Neural crest cell (in vitro differentiated cells): ENCODE measurements at regions not wholly inside any gene's neighbourhood (a gene's known extent, or its start where the extent isn't known, plus 50 kb on each side); places are given as distances from the start of the nearest gene placed in this dataset.

Source experiments
- DNase-seq: peaks from one replicate; pipeline ENCODE4 v3.0.0; 2021; ENCODE audit warnings: low read depth, mixed read lengths, low spot score
- H3K27ac Mint-ChIP-seq: one replicate; pipeline ENCODE4 v1.8.0; 2021; ENCODE audit warnings: mild to moderate bottlenecking, mixed read lengths; ENCODE audit not compliant: unreplicated experiment
- H3K27me3 Mint-ChIP-seq: 2 replicates; pipeline ENCODE4 v1.8.0; 2021; ENCODE audit warnings: low read depth, mild to moderate bottlenecking, mixed read lengths
- H3K36me3 Mint-ChIP-seq: 2 replicates; pipeline ENCODE4 v1.8.0; 2021; ENCODE audit warnings: low read depth, mild to moderate bottlenecking, mixed read lengths
- H3K4me1 Mint-ChIP-seq: 2 replicates; pipeline ENCODE4 v1.8.0; 2021; ENCODE audit warnings: mixed read lengths
- H3K4me3 Mint-ChIP-seq: one replicate; pipeline ENCODE4 v1.8.0; 2021; ENCODE audit warnings: mild to moderate bottlenecking, mixed read lengths
- H3K9me3 Mint-ChIP-seq: 2 replicates; pipeline ENCODE4 v1.8.0; 2021; ENCODE audit warnings: mixed read lengths
- CTCF ChIP-seq: fragments of 200-600 bp; sonication (generic); conservative IDR thresholded peaks from 2 replicates; pipeline ENCODE4 v1.5.0; 2021; ENCODE audit warnings: antibody characterized with exemption, mild to moderate bottlenecking

GRCh38 chr9:8189881-8190280 lies 390.3 kb upstream of the DMAC1 start:
- no peak for DNase-seq
- no peak for TF ChIP-seq CTCF
- Mint-ChIP-seq H3K9me3 (peaks cover 24% of the 10 kb centered on the region), H3K4me1 (no peaks in the 10 kb centered on the region), H3K4me3 (no peak overlapping the region), H3K27ac (no peak overlapping the region), H3K27me3 (no peaks in the 10 kb centered on the region), H3K36me3 (peaks cover 13% of the 10 kb centered on the region)

- Mint-ChIP-seq H3K27ac (no peak overlapping the region), H3K36me3 (peaks cover 13% of the 10 kb centered on the region), H3K9me3 (peaks cover 23% of the 10 kb centered on the region), H3K4me1 (no peaks in the 10 kb centered on the region), H3K27me3 (no peaks in the 10 kb centered on the region), H3K4me3 (no peak overlapping the region)
- DNase-seq: no peak
- TF ChIP-seq CTCF: no peak
Observed at GRCh38 chr9:8188723-8189407, 389.3 kb upstream of the DMAC1 start.

GRCh38 chr9:8186560-8186959 lies 387.0 kb upstream of the DMAC1 start:
- peaks cover 4% of the 10 kb centered on the region for H3K9me3 Mint-ChIP-seq
- no peaks in the 10 kb centered on the region for H3K27me3 Mint-ChIP-seq
- no peak overlapping the region for H3K4me3 Mint-ChIP-seq
- no peak for DNase-seq
- no peak for TF ChIP-seq CTCF
- no peaks in the 10 kb centered on the region for H3K4me1 Mint-ChIP-seq
- H3K27ac Mint-ChIP-seq: no peak overlapping the region
- H3K36me3 Mint-ChIP-seq: peaks cover 3% of the 10 kb centered on the region

GRCh38 chr9:8183618-8184017 lies 384.0 kb upstream of the DMAC1 start:
- no peak for DNase-seq
- Mint-ChIP-seq H3K36me3 (no peaks in the 10 kb centered on the region), H3K4me3 (no peak overlapping the region), H3K27me3 (no peaks in the 10 kb centered on the region), H3K27ac (no peak overlapping the region), H3K9me3 (no peaks in the 10 kb centered on the region), H3K4me1 (peaks cover 5% of the 10 kb centered on the region)
- TF ChIP-seq CTCF: no peak

- Mint-ChIP-seq H3K36me3 (no peaks in the 10 kb centered on the region), H3K27ac (no peak overlapping the region), H3K9me3 (peaks cover 6% of the 10 kb centered on the region), H3K4me1 (peaks cover 5% of the 10 kb centered on the region), H3K27me3 (peaks cover 2% of the 10 kb centered on the region), H3K4me3 (no peak overlapping the region)
- no peak for TF ChIP-seq CTCF
- no peak for DNase-seq
Observed at GRCh38 chr9:8179381-8180053, 379.9 kb upstream of the DMAC1 start.
